Activated CD8-positive, alpha-beta memory T cell treated with anti-CD3 and anti-CD28 coated beads, Interleukin-2, amount 10 ng/mL, durations not matched to agents 7 days and 5 days (primary cell): ENCODE measurements at regions not wholly inside any gene's neighbourhood (a gene's known extent, or its start where the extent isn't known, plus 50 kb on each side); places are given as distances from the start of the nearest gene placed in this dataset.
A peak's percentile ranks its signal among the peaks of the same experiment; 100 is the strongest.

Experiments used
- ATAC-seq: fragments of 150-1000 bp; cut with Tn5 transposase; one replicate; pipeline ENCODE4 v1.10.0; 2021; ENCODE audit warnings: moderate library complexity
- CTCF ChIA-PET: fragments of 350-600 bp; sonication (Branson Sonifier 250); formaldehyde crosslinking; loops from one replicate; lab custom pipeline; 2021; ENCODE audit warnings: antibody characterized with exemption; lab: Charles Lee
- DNase-seq: peaks from one replicate; pipeline ENCODE4 v3.0.0-alpha.2; 2020
- H3K27ac Mint-ChIP-seq: one replicate; pipeline ENCODE4 v1.8.0; 2021; ENCODE audit warnings: mild to moderate bottlenecking, mixed read lengths
- H3K27me3 Mint-ChIP-seq: one replicate; pipeline ENCODE4 v1.8.0; 2021; ENCODE audit warnings: mixed read lengths
- H3K36me3 Mint-ChIP-seq: one replicate; pipeline ENCODE4 v1.8.0; 2021; ENCODE audit warnings: mild to moderate bottlenecking, mixed read lengths
- H3K4me1 Mint-ChIP-seq: one replicate; pipeline ENCODE4 v1.8.0; 2021; ENCODE audit warnings: mixed read lengths
- H3K4me3 Mint-ChIP-seq: one replicate; pipeline ENCODE4 v1.8.0; 2021; ENCODE audit warnings: mild to moderate bottlenecking, moderate library complexity, mixed read lengths
- H3K9me3 Mint-ChIP-seq: one replicate; pipeline ENCODE4 v1.8.0; 2022; ENCODE audit warnings: low read depth, mixed read lengths

GRCh38 chr21:34192646-34193285, 119.4 kb downstream of the MRPS6 start:
- H3K4me1 Mint-ChIP-seq: peaks cover 30% of the 10 kb centered on the region
- peak overlapping the region; percentile 76 for H3K27ac Mint-ChIP-seq
- peaks cover 2% of the 10 kb centered on the region for H3K9me3 Mint-ChIP-seq
- peak; percentile 79 for ATAC-seq
- no peaks in the 10 kb centered on the region for H3K27me3 Mint-ChIP-seq
- peaks cover 12% of the 10 kb centered on the region for H3K36me3 Mint-ChIP-seq
- CTCF ChIA-PET: interaction anchor here (0.7 to 1.9 kb wide), 2 partner anchors 11 to 268 kb away, joined by 3 to 7 read pairs; no protein-coding TSS in a partner anchor
- peak; percentile 52 for DNase-seq
- no peak overlapping the region for H3K4me3 Mint-ChIP-seq

GRCh38 chr21:34195335-34195734, 122.0 kb downstream of the MRPS6 start:
- no peaks in the 10 kb centered on the region for H3K27me3 Mint-ChIP-seq
- ATAC-seq (no peak), DNase-seq (no peak)
- CTCF ChIA-PET: no interaction called here
- no peaks in the 10 kb centered on the region for H3K9me3 Mint-ChIP-seq
- H3K4me1 Mint-ChIP-seq: peaks cover 47% of the 10 kb centered on the region
- H3K4me3 Mint-ChIP-seq: no peak overlapping the region
- H3K27ac Mint-ChIP-seq: no peak overlapping the region
- H3K36me3 Mint-ChIP-seq: peaks cover 8% of the 10 kb centered on the region

- Mint-ChIP-seq H3K9me3 (no peaks in the 10 kb centered on the region), H3K27ac (no peak overlapping the region), H3K27me3 (no peaks in the 10 kb centered on the region), H3K4me3 (no peak overlapping the region), H3K36me3 (peaks cover 3% of the 10 kb centered on the region), H3K4me1 (peaks cover 51% of the 10 kb centered on the region)
- ATAC-seq (no peak), DNase-seq (no peak)
- CTCF ChIA-PET: interaction anchor here (1.3 to 2.5 kb wide), 2 partner anchors 249 to 272 kb away, joined by 3 to 10 read pairs; no protein-coding TSS in a partner anchor
These were observed 123.6 kb downstream of the MRPS6 start for GRCh38 chr21:34196996-34197395.

GRCh38 chr21:34197561-34197960, 124.2 kb downstream of the MRPS6 start:
- no peak for ATAC-seq
- peaks cover 3% of the 10 kb centered on the region for H3K36me3 Mint-ChIP-seq
- CTCF ChIA-PET: interaction anchor here (0.7 to 2.5 kb wide), 3 partner anchors 250 to 1403 kb away, joined by 3 to 10 read pairs (median 3); no protein-coding TSS in a partner anchor
- H3K4me3 Mint-ChIP-seq: no peak overlapping the region
- no peaks in the 10 kb centered on the region for H3K27me3 Mint-ChIP-seq
- no peaks in the 10 kb centered on the region for H3K9me3 Mint-ChIP-seq
- no peak for DNase-seq
- H3K4me1 Mint-ChIP-seq: peaks cover 52% of the 10 kb centered on the region
- peak overlapping the region; percentile 88 for H3K27ac Mint-ChIP-seq

GRCh38 chr21:34198231-34199120, 125.1 kb downstream of the MRPS6 start:
- Mint-ChIP-seq H3K36me3 (peaks cover 3% of the 10 kb centered on the region), H3K4me1 (peaks cover 48% of the 10 kb centered on the region), H3K4me3 (peak overlapping the region; percentile 1), H3K9me3 (no peaks in the 10 kb centered on the region), H3K27me3 (no peaks in the 10 kb centered on the region), H3K27ac (peak overlapping the region; percentile 88)
- DNase-seq (peak; percentile 81), ATAC-seq (peak; percentile 84)
- CTCF ChIA-PET: interaction anchor here (0.6 to 2.5 kb wide), 9 partner anchors 10 to 274 kb away, joined by 3 to 10 read pairs (median 3); no protein-coding TSS in a partner anchor

GRCh38 chr21:34199121-34199910, 125.9 kb downstream of the MRPS6 start:
- peak; percentile 24 for ATAC-seq
- Mint-ChIP-seq H3K4me3 (peak overlapping the region; percentile 1), H3K36me3 (peaks cover 3% of the 10 kb centered on the region), H3K9me3 (no peaks in the 10 kb centered on the region), H3K4me1 (peaks cover 46% of the 10 kb centered on the region), H3K27me3 (no peaks in the 10 kb centered on the region), H3K27ac (peak overlapping the region; percentile 88)
- DNase-seq: no peak
- CTCF ChIA-PET: interaction anchor here (0.9 to 2.2 kb wide), 6 partner anchors 9 to 250 kb away, joined by 3 to 9 read pairs (median 4); no protein-coding TSS in a partner anchor

- no peak for DNase-seq
- H3K36me3 Mint-ChIP-seq: peaks cover 3% of the 10 kb centered on the region
- CTCF ChIA-PET: interaction anchor here (0.8 to 2.2 kb wide), 5 partner anchors 9 to 276 kb away, joined by 3 to 9 read pairs (median 6); no protein-coding TSS in a partner anchor
- H3K9me3 Mint-ChIP-seq: no peaks in the 10 kb centered on the region
- no peak for ATAC-seq
- no peak overlapping the region for H3K4me3 Mint-ChIP-seq
- H3K27me3 Mint-ChIP-seq: no peaks in the 10 kb centered on the region
- H3K4me1 Mint-ChIP-seq: peaks cover 46% of the 10 kb centered on the region
- no peak overlapping the region for H3K27ac Mint-ChIP-seq
These were observed 127.0 kb downstream of the MRPS6 start for GRCh38 chr21:34200288-34200905.

GRCh38 chr21:34201001-34201400, 127.6 kb downstream of the MRPS6 start:
- Mint-ChIP-seq H3K9me3 (no peaks in the 10 kb centered on the region), H3K36me3 (peaks cover 3% of the 10 kb centered on the region), H3K27ac (no peak overlapping the region), H3K4me3 (peak overlapping the region; percentile 56), H3K4me1 (peaks cover 51% of the 10 kb centered on the region), H3K27me3 (no peaks in the 10 kb centered on the region)
- CTCF ChIA-PET: interaction anchor here (0.8 to 2.0 kb wide), 6 partner anchors 10 to 277 kb away, joined by 3 to 7 read pairs (median 4); no protein-coding TSS in a partner anchor
- DNase-seq: no peak
- no peak for ATAC-seq

- CTCF ChIA-PET: interaction anchor here (0.8 to 2.0 kb wide), 7 partner anchors 10 to 277 kb away, joined by 3 to 7 read pairs (median 4); no protein-coding TSS in a partner anchor
- Mint-ChIP-seq H3K36me3 (peaks cover 3% of the 10 kb centered on the region), H3K4me3 (peak overlapping the region; percentile 56), H3K4me1 (peaks cover 55% of the 10 kb centered on the region), H3K27me3 (no peaks in the 10 kb centered on the region), H3K9me3 (no peaks in the 10 kb centered on the region), H3K27ac (peak overlapping the region; percentile 63)
- ATAC-seq (no peak), DNase-seq (no peak)
These were observed 128.1 kb downstream of the MRPS6 start for GRCh38 chr21:34201481-34201858.

- peaks cover 4% of the 10 kb centered on the region for H3K36me3 Mint-ChIP-seq
- H3K4me3 Mint-ChIP-seq: peak overlapping the region; percentile 56
- H3K27ac Mint-ChIP-seq: no peak overlapping the region
- ATAC-seq (no peak), DNase-seq (no peak)
- peaks cover 56% of the 10 kb centered on the region for H3K4me1 Mint-ChIP-seq
- CTCF ChIA-PET: interaction anchor here (0.8 to 2.5 kb wide), 7 partner anchors 73 to 279 kb away, joined by 3 to 8 read pairs (median 6); no protein-coding TSS in a partner anchor
- no peaks in the 10 kb centered on the region for H3K27me3 Mint-ChIP-seq
- no peaks in the 10 kb centered on the region for H3K9me3 Mint-ChIP-seq
These were observed 129.4 kb downstream of the MRPS6 start for GRCh38 chr21:34202553-34203372.

GRCh38 chr21:34203851-34204420, 130.6 kb downstream of the MRPS6 start:
- peaks cover 2% of the 10 kb centered on the region for H3K36me3 Mint-ChIP-seq
- ATAC-seq (no peak), DNase-seq (no peak)
- H3K9me3 Mint-ChIP-seq: peaks cover 3% of the 10 kb centered on the region
- peaks cover 44% of the 10 kb centered on the region for H3K4me1 Mint-ChIP-seq
- CTCF ChIA-PET: interaction anchor here (1.4 to 2.5 kb wide), 3 partner anchors 11 to 280 kb away, joined by 3 to 8 read pairs (median 5); no protein-coding TSS in a partner anchor
- H3K4me3 Mint-ChIP-seq: no peak overlapping the region
- H3K27ac Mint-ChIP-seq: no peak overlapping the region
- no peaks in the 10 kb centered on the region for H3K27me3 Mint-ChIP-seq
